MCF 10A (cell line): ENCODE measurements at regions not wholly inside any gene's neighbourhood (a gene's known extent, or its start where the extent isn't known, plus 50 kb on each side); places are given as distances from the start of the nearest gene placed in this dataset.
A peak's percentile ranks its signal among the peaks of the same experiment; 100 is the strongest.

Experiments
- BruUV-seq: library from RNA; stranded (reverse); fragments of 400-500 nt; replicated peaks from 2 replicates; lab custom pipeline; 2021; lab: Mats Ljungman, UMichigan
- CTCF ChIA-PET: fragments of 300-600 bp; sonication (Branson Sonifier 250); formaldehyde crosslinking; extraction: SDS; loops from one replicate; lab custom pipeline; 2021; ENCODE audit warnings: antibody characterized with exemption, inconsistent platforms; lab: Yijun Ruan, JAX
- POLR2A ChIA-PET: fragments of 300-600, 350-650 bp; sonication (Branson Sonifier 250); formaldehyde crosslinking; extraction: SDS; loops from one replicate; lab custom pipeline; 2020; ENCODE audit warnings: antibody characterized with exemption, inconsistent platforms; lab: Yijun Ruan, JAX
- DNase-seq: peaks from one replicate; pipeline ENCODE4 v3.0.0-alpha.2; 2018; ENCODE audit not compliant: unreplicated experiment
- H3K27ac Mint-ChIP-seq: one replicate; pipeline ENCODE4 v1.8.0; 2022; ENCODE audit warnings: mild to moderate bottlenecking, low read depth, mixed read lengths; ENCODE audit not compliant: unreplicated experiment
- H3K27me3 Mint-ChIP-seq: one replicate; pipeline ENCODE4 v1.8.0; 2022; ENCODE audit warnings: mixed read lengths; ENCODE audit not compliant: insufficient read depth, unreplicated experiment
- H3K36me3 Mint-ChIP-seq: one replicate; pipeline ENCODE4 v1.8.0; 2022; ENCODE audit warnings: mild to moderate bottlenecking, moderate library complexity, mixed read lengths; ENCODE audit not compliant: insufficient read depth, unreplicated experiment
- H3K4me1 Mint-ChIP-seq: one replicate; pipeline ENCODE4 v1.8.0; 2022; ENCODE audit warnings: mixed read lengths; ENCODE audit not compliant: insufficient read depth, unreplicated experiment
- H3K4me3 Mint-ChIP-seq: one replicate; pipeline ENCODE4 v1.8.0; 2022; ENCODE audit warnings: mild to moderate bottlenecking, moderate library complexity, mixed read lengths; ENCODE audit not compliant: unreplicated experiment
- H3K9me3 Mint-ChIP-seq: one replicate; pipeline ENCODE4 v1.8.0; 2022; ENCODE audit warnings: mixed read lengths; ENCODE audit not compliant: unreplicated experiment
- intact Hi-C: fragments of 100-400 bp; cut with micrococcal nuclease; formaldehyde crosslinking; loops from 2 replicates; pipeline ENCODE4 v1.14.1; 2022
- TF ChIP-seq, protein P1 (sequence below): fragments of 200-600 bp; IDR thresholded peaks from one replicate; pipeline ENCODE4 v1.8.0; 2022; ENCODE audit warnings: antibody characterized with exemption, mild to moderate bottlenecking; ENCODE audit not compliant: unreplicated experiment

DNA sequence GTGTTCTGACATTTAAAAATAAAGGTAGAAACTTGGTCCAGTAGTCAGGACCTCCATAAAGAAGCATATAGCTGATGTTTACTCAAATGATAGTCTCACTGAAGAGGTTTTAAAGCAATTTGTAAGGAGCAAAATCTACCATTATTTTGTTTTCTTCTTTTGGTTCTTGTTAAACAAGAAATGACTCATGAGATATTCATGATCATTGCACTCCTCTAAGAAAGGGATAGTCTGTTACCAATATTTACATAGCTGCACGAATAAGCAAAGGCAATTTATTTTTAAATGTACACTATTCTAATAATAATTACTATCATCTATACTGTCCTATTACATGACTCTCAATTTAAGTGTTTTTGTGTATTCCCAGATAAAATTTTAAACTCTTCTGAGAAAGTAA is 397.9 kb downstream of the FAM47B start:
- H3K27me3 Mint-ChIP-seq, result peaks cover 25% of the 10 kb centered on the region
- H3K27ac Mint-ChIP-seq, result peak overlapping the region; percentile 68
- DNase-seq, result peak; percentile 8
- CTCF ChIA-PET, result interaction anchor here (0.7 kb wide), 5 partner anchors 13 to 1602 kb away, joined by 3 to 5 read pairs (median 4); no protein-coding TSS in a partner anchor
- POLR2A ChIA-PET, result interaction anchor here (0.6 to 1.1 kb wide), 4 partner anchors 69 to 297 kb away, joined by 3 to 4 read pairs (median 3); no protein-coding TSS in a partner anchor
- H3K9me3 Mint-ChIP-seq, result no peaks in the 10 kb centered on the region
- intact Hi-C loops, result no loop called here
- peak overlapping the region; percentile 16 for H3K4me3 Mint-ChIP-seq
- TF ChIP-seq, protein P1, sequence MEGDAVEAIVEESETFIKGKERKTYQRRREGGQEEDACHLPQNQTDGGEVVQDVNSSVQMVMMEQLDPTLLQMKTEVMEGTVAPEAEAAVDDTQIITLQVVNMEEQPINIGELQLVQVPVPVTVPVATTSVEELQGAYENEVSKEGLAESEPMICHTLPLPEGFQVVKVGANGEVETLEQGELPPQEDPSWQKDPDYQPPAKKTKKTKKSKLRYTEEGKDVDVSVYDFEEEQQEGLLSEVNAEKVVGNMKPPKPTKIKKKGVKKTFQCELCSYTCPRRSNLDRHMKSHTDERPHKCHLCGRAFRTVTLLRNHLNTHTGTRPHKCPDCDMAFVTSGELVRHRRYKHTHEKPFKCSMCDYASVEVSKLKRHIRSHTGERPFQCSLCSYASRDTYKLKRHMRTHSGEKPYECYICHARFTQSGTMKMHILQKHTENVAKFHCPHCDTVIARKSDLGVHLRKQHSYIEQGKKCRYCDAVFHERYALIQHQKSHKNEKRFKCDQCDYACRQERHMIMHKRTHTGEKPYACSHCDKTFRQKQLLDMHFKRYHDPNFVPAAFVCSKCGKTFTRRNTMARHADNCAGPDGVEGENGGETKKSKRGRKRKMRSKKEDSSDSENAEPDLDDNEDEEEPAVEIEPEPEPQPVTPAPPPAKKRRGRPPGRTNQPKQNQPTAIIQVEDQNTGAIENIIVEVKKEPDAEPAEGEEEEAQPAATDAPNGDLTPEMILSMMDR, result no peak
- peaks cover 6% of the 10 kb centered on the region for H3K4me1 Mint-ChIP-seq
- H3K36me3 Mint-ChIP-seq, result no peaks in the 10 kb centered on the region
- no TSS peak for BruUV-seq

DNA sequence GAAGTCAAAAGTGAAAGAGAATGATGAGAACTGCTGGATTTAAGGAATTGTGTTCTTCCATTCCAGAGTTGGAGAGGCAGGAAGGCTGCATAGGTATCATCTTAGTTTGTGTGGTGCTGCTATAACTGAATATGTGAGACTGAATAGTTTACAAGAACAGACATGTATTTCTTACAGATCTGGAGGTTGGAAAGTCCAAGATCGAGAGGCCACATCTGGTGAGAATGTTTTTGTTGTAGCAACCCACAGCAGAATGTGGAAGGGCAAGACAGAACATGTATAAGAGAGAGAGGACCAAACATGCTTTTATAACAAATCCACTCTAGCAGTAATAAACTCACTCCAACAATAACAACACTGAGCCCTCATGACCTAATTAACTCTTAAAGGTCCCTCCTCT is 408.6 kb downstream of the FAM47B start:
- no peak overlapping the region for H3K4me3 Mint-ChIP-seq
- intact Hi-C loops, result no loop called here
- DNase-seq, result peak; percentile 77
- TF ChIP-seq, protein P1, result no peak
- no TSS peak for BruUV-seq
- peaks cover 2% of the 10 kb centered on the region for H3K9me3 Mint-ChIP-seq
- H3K27ac Mint-ChIP-seq, result peak overlapping the region; percentile 87
- no peaks in the 10 kb centered on the region for H3K36me3 Mint-ChIP-seq
- H3K4me1 Mint-ChIP-seq, result peaks cover 14% of the 10 kb centered on the region
- ChIA-PET POLR2A (no interaction called here), CTCF (no interaction called here)
- peaks cover 22% of the 10 kb centered on the region for H3K27me3 Mint-ChIP-seq

DNA sequence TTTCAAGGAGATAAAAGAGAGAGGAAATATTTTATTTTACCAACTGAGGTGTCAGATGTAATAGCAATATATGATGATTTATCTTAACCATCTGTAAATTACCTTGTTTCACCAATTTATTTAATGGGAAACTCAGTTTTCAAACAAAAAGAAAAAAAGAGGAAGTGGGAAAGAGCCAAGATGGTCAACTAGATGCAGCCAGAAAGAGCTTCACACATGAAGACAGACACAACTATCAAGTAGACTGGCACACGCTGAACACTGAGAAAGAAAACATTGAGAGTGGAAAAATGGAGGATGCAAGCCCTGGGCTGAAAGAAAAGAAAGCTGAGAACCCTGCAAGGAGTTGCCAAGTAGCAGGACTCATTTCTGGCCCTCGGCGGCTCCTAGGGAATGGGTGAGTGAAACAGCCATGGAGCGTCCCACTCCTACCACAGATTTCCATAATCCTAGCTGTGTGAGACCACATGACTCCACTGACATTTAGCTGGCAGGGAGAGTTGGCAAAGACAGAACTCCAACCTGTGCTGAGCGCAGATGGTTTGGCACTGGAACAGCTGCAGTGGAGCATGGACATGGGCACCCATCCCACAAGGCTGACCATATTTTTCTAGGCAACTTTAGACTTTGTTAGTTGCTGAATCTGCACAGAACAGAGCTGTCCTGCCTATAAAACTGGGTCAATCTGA is 409.3 kb downstream of the FAM47B start:
- Mint-ChIP-seq H3K4me3 (no peak overlapping the region), H3K9me3 (peaks cover 9% of the 10 kb centered on the region), H3K27me3 (peaks cover 22% of the 10 kb centered on the region), H3K36me3 (no peaks in the 10 kb centered on the region), H3K4me1 (peaks cover 14% of the 10 kb centered on the region), H3K27ac (peak overlapping the region; percentile 87)
- TF ChIP-seq, protein P1, result no peak
- peak; percentile 20 for DNase-seq
- no TSS peak for BruUV-seq
- intact Hi-C loops, result no loop called here
- ChIA-PET CTCF (interaction anchor here (1.5 kb wide), 1 partner anchor 433 kb away, joined by 4 read pairs; no protein-coding TSS in a partner anchor), POLR2A (no interaction called here)

DNA sequence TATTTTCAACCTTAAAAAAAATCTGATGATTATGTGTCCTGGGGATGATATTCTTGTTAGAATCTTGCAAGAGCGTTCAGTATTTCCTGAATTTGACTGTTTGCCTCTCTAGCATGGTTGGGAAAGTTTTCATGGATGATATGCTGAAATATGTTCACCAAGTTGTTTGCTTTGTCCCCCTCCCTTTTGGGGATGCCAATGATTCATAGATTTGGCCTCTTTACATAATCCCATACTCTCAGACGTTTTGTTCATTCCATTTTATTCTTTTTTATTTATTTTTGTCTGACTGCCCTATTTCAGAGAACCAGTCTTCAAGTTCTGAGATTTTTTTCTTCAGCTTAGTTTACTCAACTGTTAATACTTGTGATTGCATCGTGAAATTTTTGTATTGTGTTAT is 415.1 kb downstream of the FAM47B start:
- H3K4me3 Mint-ChIP-seq, result no peak overlapping the region
- no TSS peak for BruUV-seq
- H3K36me3 Mint-ChIP-seq, result no peaks in the 10 kb centered on the region
- H3K4me1 Mint-ChIP-seq, result no peaks in the 10 kb centered on the region
- DNase-seq, result peak; percentile 21
- intact Hi-C loops, result no loop called here
- peaks cover 14% of the 10 kb centered on the region for H3K9me3 Mint-ChIP-seq
- peaks cover 22% of the 10 kb centered on the region for H3K27me3 Mint-ChIP-seq
- ChIA-PET POLR2A (interaction anchor here (1.1 kb wide), 1 partner anchor 9 kb away, joined by 3 read pairs; no protein-coding TSS in a partner anchor), CTCF (interaction anchor here (0.7 kb wide), 1 partner anchor 1542 kb away, joined by 3 read pairs; no protein-coding TSS in a partner anchor)
- TF ChIP-seq, protein P1, result no peak
- peak overlapping the region; percentile 59 for H3K27ac Mint-ChIP-seq
